ENCODE measurements at regions not wholly inside any gene's neighbourhood (a gene's known extent, or its start where the extent isn't known, plus 50 kb on each side); places are given as distances from the start of the nearest gene placed in this dataset.

DNA sequence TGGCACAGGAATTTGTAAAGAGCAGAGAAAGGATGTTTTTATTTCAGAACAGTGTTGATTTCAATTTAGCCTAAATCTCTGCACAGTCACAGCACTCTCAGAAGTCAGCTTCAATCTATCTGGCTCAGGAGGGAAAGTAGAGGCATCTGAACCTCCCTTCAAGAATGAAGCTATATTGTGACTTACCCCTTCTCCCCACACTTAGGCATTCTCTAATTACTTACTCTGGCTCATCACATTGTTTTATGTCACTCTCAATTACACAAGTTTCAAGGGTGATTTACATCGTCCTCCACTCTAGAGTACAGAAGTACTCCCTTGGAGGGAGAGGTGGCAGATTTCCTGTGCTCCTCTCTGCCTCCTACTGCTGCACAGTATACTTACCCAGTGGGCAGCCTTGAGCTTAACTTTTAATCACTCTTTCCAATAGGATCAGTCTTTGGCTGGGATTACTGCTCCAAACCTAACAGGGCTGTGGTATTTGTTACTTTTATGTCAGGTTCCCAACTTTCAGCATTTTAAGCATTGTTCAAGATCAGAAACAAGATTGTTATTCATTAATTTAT lies 211.4 kb downstream of the AASDHPPT start:
- TF ChIP-seq, protein P1, sequence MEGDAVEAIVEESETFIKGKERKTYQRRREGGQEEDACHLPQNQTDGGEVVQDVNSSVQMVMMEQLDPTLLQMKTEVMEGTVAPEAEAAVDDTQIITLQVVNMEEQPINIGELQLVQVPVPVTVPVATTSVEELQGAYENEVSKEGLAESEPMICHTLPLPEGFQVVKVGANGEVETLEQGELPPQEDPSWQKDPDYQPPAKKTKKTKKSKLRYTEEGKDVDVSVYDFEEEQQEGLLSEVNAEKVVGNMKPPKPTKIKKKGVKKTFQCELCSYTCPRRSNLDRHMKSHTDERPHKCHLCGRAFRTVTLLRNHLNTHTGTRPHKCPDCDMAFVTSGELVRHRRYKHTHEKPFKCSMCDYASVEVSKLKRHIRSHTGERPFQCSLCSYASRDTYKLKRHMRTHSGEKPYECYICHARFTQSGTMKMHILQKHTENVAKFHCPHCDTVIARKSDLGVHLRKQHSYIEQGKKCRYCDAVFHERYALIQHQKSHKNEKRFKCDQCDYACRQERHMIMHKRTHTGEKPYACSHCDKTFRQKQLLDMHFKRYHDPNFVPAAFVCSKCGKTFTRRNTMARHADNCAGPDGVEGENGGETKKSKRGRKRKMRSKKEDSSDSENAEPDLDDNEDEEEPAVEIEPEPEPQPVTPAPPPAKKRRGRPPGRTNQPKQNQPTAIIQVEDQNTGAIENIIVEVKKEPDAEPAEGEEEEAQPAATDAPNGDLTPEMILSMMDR (IDR thresholded peaks at IDR 0.05) = no peak
- no peak for TF ChIP-seq POLR2A (IDR thresholded peaks at IDR 0.05)

Data from adrenal gland (tissue), 5 donors.